Tibial nerve (tissue), 4 donors: ENCODE measurements at regions not wholly inside any gene's neighbourhood (a gene's known extent, or its start where the extent isn't known, plus 50 kb on each side); places are given as distances from the start of the nearest gene placed in this dataset. TPM values are rescaled to one million over a fixed set of nuclear protein-coding genes. Genes with fewer than 3 reads are reported as not detected.

Experiments
- DNase-seq, 2 donors: peaks; one replicate each; pipeline ENCODE4 v3.0.0-alpha.2; 2019; ENCODE audit warnings: low spot score in 2 of 2
- H3K27ac ChIP-seq, 4 donors: fragments of 200-600 bp; sonication (generic) in 3 of 4; one replicate each; pipeline ENCODE4 v1.5.1; 2017 to 2019; ENCODE audit warnings: mild to moderate bottlenecking in 1 of 4
- H3K27me3 ChIP-seq, 2 donors: fragments of 200-600 bp; sonication (generic) in 1 of 2; one replicate each; pipeline versions ENCODE4 v1.5.1 to v1.6.0; 2017 to 2019
- H3K36me3 ChIP-seq, 3 donors: fragments of 200-600 bp; sonication (generic); one replicate each; pipeline ENCODE4 v1.5.1; 2018 to 2019
- H3K4me1 ChIP-seq, 4 donors: fragments of 200-600 bp; sonication (generic) in 3 of 4; one replicate each; pipeline ENCODE4 v1.5.1; 2017 to 2019
- H3K4me3 ChIP-seq, 4 donors: fragments of 200-600 bp; sonication (generic) in 3 of 4; one replicate each; pipeline ENCODE4 v1.5.1; 2017 to 2019; ENCODE audit warnings: mild to moderate bottlenecking in 1 of 4, moderate library complexity in 1 of 4
- H3K9me3 ChIP-seq, 4 donors: fragments of 200-600 bp; sonication (generic) in 3 of 4; one replicate each; pipeline ENCODE4 v1.5.1; 2017 to 2019
- CTCF ChIP-seq, 5 experiments: fragments of 200-600 bp in 3 of 5; fragments of 450-650 bp in 2 of 5; sonication (generic) in 3 of 5; IDR thresholded peaks; one replicate each; pipeline ENCODE4 v1.5.1; 2016 to 2019; ENCODE audit warnings: antibody characterized with exemption in 5 of 5, mild to moderate bottlenecking in 3 of 5, moderate library complexity in 2 of 5
- EP300 ChIP-seq, 2 donors: sonication (generic); formaldehyde crosslinking; IDR thresholded peaks; one replicate each; pipeline ENCODE4 v1.6.1; 2017; ENCODE audit warnings: antibody characterized with exemption in 2 of 2, mild to moderate bottlenecking in 1 of 2
- POLR2A ChIP-seq, 2 donors: fragments of 450-650 bp; IDR thresholded peaks; one replicate each; pipeline ENCODE4 v1.6.1; 2017; ENCODE audit warnings: antibody characterized with exemption in 2 of 2, mild to moderate bottlenecking in 2 of 2, moderate library complexity in 2 of 2
- WGBS, 2 donors: methylation state at CpG; one replicate each; pipeline ENCODE4 v1.1.5; 2018; 5-methylcytosine and 5-hydroxymethylcytosine counted together
- small RNA-seq: library from RNA; depleted of rRNA; stranded (forward); fragments of <200 nt; gene quantifications from one replicate; pipeline ENCODE3, GENCODE V24; 2016

- Histone ChIP-seq H3K4me1 (no peaks in the 10 kb centered on the region), H3K4me3 (no peak overlapping the region), H3K27ac (no peak overlapping the region), H3K36me3 (no peaks in the 10 kb centered on the region), H3K9me3 (peaks cover 0 to 9% (median 0%) of the 10 kb centered on the region in 4 donors), H3K27me3 (no peaks in the 10 kb centered on the region)
- DNase-seq, result no peak
- 53 to 68% methylated on average over 5 of the region's 5 CpGs for WGBS, 2 donors
- TF ChIP-seq POLR2A (IDR thresholded peaks at IDR 0.05) (no peak), EP300 (IDR thresholded peaks at IDR 0.05) (no peak), CTCF (IDR thresholded peaks at IDR 0.05) (no peak)
Observed at GRCh38 chr1:31522556-31522845, 53.8 kb upstream of the TINAGL1 start.

- DNase-seq, result no peak
- H3K4me1 ChIP-seq, result no peaks in the 10 kb centered on the region
- 25 to 36% methylated on average over 1 of the region's 1 CpG for WGBS, 2 donors
- TF ChIP-seq POLR2A (IDR thresholded peaks at IDR 0.05) (no peak), CTCF (IDR thresholded peaks at IDR 0.05) (no peak), EP300 (IDR thresholded peaks at IDR 0.05) (no peak)
- H3K4me3 ChIP-seq, result no peak overlapping the region
- peaks cover 0 to 9% (median 0%) of the 10 kb centered on the region in 4 donors for H3K9me3 ChIP-seq
- no peaks in the 10 kb centered on the region for H3K36me3 ChIP-seq
- H3K27me3 ChIP-seq, result no peaks in the 10 kb centered on the region
- H3K27ac ChIP-seq, result no peak overlapping the region
Observed at GRCh38 chr1:31523012-31523411, 53.3 kb upstream of the TINAGL1 start.

GRCh38 chr1:31523769-31524168 lies 52.5 kb upstream of the TINAGL1 start:
- Histone ChIP-seq H3K9me3 (peaks cover 0 to 9% (median 0%) of the 10 kb centered on the region in 4 donors), H3K4me1 (no peaks in the 10 kb centered on the region), H3K36me3 (no peaks in the 10 kb centered on the region), H3K27ac (peak overlapping the region in 2 of 4 donors; percentile 64 to 69), H3K27me3 (no peaks in the 10 kb centered on the region), H3K4me3 (no peak overlapping the region)
- TF ChIP-seq CTCF (IDR thresholded peaks at IDR 0.05) (no peak), POLR2A (IDR thresholded peaks at IDR 0.05) (no peak), EP300 (IDR thresholded peaks at IDR 0.05) (peak in 1 of 2 donors; percentile 15)
- peak in 1 of 2 donors; percentile 35 for DNase-seq
- 42 to 68% methylated on average over 2 to 5 of the region's 5 CpGs for WGBS, 2 donors

GRCh38 chr1:31524186-31524901 lies 52.0 kb upstream of the TINAGL1 start:
- H3K9me3 ChIP-seq, result peaks cover 0 to 9% (median 0%) of the 10 kb centered on the region in 4 donors
- TF ChIP-seq EP300 (IDR thresholded peaks at IDR 0.05) (peak; percentile 26 to 38), CTCF (IDR thresholded peaks at IDR 0.05) (no peak), POLR2A (IDR thresholded peaks at IDR 0.05) (no peak)
- H3K27ac ChIP-seq, result peak overlapping the region in 2 of 4 donors; percentile 64 to 69
- H3K4me1 ChIP-seq, result no peaks in the 10 kb centered on the region
- no peaks in the 10 kb centered on the region for H3K27me3 ChIP-seq
- no peak overlapping the region for H3K4me3 ChIP-seq
- 77 to 83% methylated on average over 15 of the region's 15 CpGs for WGBS, 2 donors
- no peaks in the 10 kb centered on the region for H3K36me3 ChIP-seq
- DNase-seq, result peak in 1 of 2 donors; percentile 78

Small RNAs in the stretch of these regions (small RNA-seq; reads per million reads assigned to genes)
- gene RF00019, result not detected
- gene RNU6-40P, result not detected
